Colonic mucosa (tissue), 4 donors: ENCODE measurements at regions not wholly inside any gene's neighbourhood (a gene's known extent, or its start where the extent isn't known, plus 50 kb on each side); places are given as distances from the start of the nearest gene placed in this dataset.

Experiments used
- DNase-seq: peaks from one replicate; pipeline ENCODE4 v3.0.0-alpha.2; 2020
- H3K27ac ChIP-seq: fragments of 200-600 bp; one replicate; pipeline ENCODE4 v1.8.0; 2021
- H3K27me3 ChIP-seq: fragments of 200-600 bp; one replicate; pipeline ENCODE4 v1.8.0; 2021
- H3K36me3 ChIP-seq: fragments of 200-600 bp; one replicate; pipeline ENCODE4 v1.8.0; 2021
- H3K4me1 ChIP-seq: fragments of 200-600 bp; one replicate; pipeline ENCODE4 v1.8.0; 2021; ENCODE audit warnings: mild to moderate bottlenecking
- H3K4me3 ChIP-seq: fragments of 200-600 bp; one replicate; pipeline ENCODE4 v1.8.0; 2021
- H3K9ac ChIP-seq, 2 donors: one replicate each; pipeline ENCODE4 v1.7.0; 2013; ENCODE audit warnings: control low read depth in 2 of 2, low read depth in 2 of 2, low read length in 2 of 2
- H3K9me3 ChIP-seq: fragments of 200-600 bp; one replicate; pipeline ENCODE4 v1.8.0; 2021
- CTCF ChIP-seq: fragments of 200-600 bp; IDR thresholded peaks from one replicate; pipeline ENCODE4 v1.8.0; 2022; ENCODE audit warnings: antibody characterized with exemption, mild to moderate bottlenecking
- intact Hi-C: fragments of 100-400 bp; cut with DNase I; formaldehyde crosslinking; loops from one replicate; pipeline ENCODE4 v1.14.1; 2022
- donor health status: healthy.
- donor health status: DM: no; HTN: no; CAD: no.
- donor health status: DM: no; HTN: no; CAD: no.

GRCh38 chr12:46519407-46519806 lies 146.8 kb upstream of the SLC38A2 start:
- no peaks in the 10 kb centered on the region for H3K36me3 ChIP-seq
- no peak overlapping the region for H3K27ac ChIP-seq
- no peaks in the 10 kb centered on the region for H3K27me3 ChIP-seq
- no peak for DNase-seq
- intact Hi-C loops, result no loop called here
- H3K4me1 ChIP-seq, result no peaks in the 10 kb centered on the region
- H3K9ac ChIP-seq, result no peak overlapping the region
- no peak for TF ChIP-seq CTCF
- H3K9me3 ChIP-seq, result no peaks in the 10 kb centered on the region
- H3K4me3 ChIP-seq, result no peak overlapping the region

GRCh38 chr12:46518729-46519128 lies 146.2 kb upstream of the SLC38A2 start:
- no peak overlapping the region for H3K27ac ChIP-seq
- TF ChIP-seq CTCF, result no peak
- no peaks in the 10 kb centered on the region for H3K27me3 ChIP-seq
- DNase-seq, result no peak
- no peak overlapping the region for H3K4me3 ChIP-seq
- no peak overlapping the region for H3K9ac ChIP-seq
- no peaks in the 10 kb centered on the region for H3K4me1 ChIP-seq
- intact Hi-C loops, result no loop called here
- no peaks in the 10 kb centered on the region for H3K9me3 ChIP-seq
- H3K36me3 ChIP-seq, result no peaks in the 10 kb centered on the region

GRCh38 chr12:46518169-46518568 lies 145.6 kb upstream of the SLC38A2 start:
- Histone ChIP-seq H3K36me3 (no peaks in the 10 kb centered on the region), H3K27ac (no peak overlapping the region), H3K9me3 (no peaks in the 10 kb centered on the region), H3K4me1 (no peaks in the 10 kb centered on the region), H3K4me3 (no peak overlapping the region), H3K9ac (no peak overlapping the region), H3K27me3 (no peaks in the 10 kb centered on the region)
- intact Hi-C loops, result no loop called here
- no peak for TF ChIP-seq CTCF
- DNase-seq, result no peak

GRCh38 chr12:46517579-46517962 lies 145.0 kb upstream of the SLC38A2 start:
- no peaks in the 10 kb centered on the region for H3K4me1 ChIP-seq
- H3K27me3 ChIP-seq, result no peaks in the 10 kb centered on the region
- no peaks in the 10 kb centered on the region for H3K36me3 ChIP-seq
- H3K9ac ChIP-seq, result no peak overlapping the region
- H3K4me3 ChIP-seq, result no peak overlapping the region
- H3K9me3 ChIP-seq, result no peaks in the 10 kb centered on the region
- no peak for DNase-seq
- no peak overlapping the region for H3K27ac ChIP-seq
- intact Hi-C loops, result no loop called here
- no peak for TF ChIP-seq CTCF

GRCh38 chr12:46516933-46517578 lies 144.5 kb upstream of the SLC38A2 start:
- DNase-seq, result no peak
- Histone ChIP-seq H3K4me3 (no peak overlapping the region), H3K9ac (no peak overlapping the region), H3K9me3 (no peaks in the 10 kb centered on the region), H3K27ac (no peak overlapping the region), H3K27me3 (no peaks in the 10 kb centered on the region), H3K4me1 (no peaks in the 10 kb centered on the region), H3K36me3 (no peaks in the 10 kb centered on the region)
- TF ChIP-seq CTCF, result no peak
- intact Hi-C loops, result no loop called here
